ENCODE measurements at regions not wholly inside any gene's neighbourhood (a gene's known extent, or its start where the extent isn't known, plus 50 kb on each side); places are given as distances from the start of the nearest gene placed in this dataset.

- no peak for DNase-seq
Measured at GRCh38 chr12:111035578-111036301, 115.4 kb upstream of the MYL2 start.

DNA sequence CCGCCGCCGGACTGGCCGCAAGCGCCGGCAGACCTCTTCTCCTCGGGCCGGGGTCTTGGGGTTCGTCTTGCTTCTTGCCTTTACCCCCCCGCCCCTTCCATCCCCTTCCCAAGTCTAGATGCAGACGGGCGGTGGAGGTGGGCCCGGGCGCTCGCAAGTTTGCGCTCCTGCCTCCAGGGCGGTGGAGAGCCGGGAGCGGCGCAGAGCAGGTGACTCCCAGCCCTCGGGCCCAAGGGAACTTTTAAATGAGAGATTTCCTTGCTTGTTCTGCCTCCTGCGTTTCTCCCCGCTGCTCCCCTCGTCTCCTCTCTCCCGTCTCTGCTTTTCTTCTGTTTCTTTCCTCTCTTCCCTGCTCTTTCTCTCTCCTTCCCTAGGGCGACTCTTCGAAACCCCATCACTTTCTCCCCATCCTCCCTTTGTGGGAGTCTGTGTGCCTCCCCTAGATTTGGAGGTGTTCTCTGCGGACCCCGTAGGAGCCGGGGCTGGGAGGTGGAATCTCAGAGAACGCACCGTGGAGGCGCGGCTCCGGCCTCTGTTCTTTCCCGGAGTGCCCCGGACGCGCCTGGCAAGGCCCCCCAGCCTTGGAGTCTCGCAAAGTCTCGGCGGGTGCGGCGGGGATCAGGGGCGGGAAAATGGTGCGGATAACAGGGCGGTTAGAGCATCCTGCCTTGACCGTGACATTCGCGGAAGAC, 114.7 kb upstream of the MYL2 start:
- DNase-seq = no peak

DNA sequence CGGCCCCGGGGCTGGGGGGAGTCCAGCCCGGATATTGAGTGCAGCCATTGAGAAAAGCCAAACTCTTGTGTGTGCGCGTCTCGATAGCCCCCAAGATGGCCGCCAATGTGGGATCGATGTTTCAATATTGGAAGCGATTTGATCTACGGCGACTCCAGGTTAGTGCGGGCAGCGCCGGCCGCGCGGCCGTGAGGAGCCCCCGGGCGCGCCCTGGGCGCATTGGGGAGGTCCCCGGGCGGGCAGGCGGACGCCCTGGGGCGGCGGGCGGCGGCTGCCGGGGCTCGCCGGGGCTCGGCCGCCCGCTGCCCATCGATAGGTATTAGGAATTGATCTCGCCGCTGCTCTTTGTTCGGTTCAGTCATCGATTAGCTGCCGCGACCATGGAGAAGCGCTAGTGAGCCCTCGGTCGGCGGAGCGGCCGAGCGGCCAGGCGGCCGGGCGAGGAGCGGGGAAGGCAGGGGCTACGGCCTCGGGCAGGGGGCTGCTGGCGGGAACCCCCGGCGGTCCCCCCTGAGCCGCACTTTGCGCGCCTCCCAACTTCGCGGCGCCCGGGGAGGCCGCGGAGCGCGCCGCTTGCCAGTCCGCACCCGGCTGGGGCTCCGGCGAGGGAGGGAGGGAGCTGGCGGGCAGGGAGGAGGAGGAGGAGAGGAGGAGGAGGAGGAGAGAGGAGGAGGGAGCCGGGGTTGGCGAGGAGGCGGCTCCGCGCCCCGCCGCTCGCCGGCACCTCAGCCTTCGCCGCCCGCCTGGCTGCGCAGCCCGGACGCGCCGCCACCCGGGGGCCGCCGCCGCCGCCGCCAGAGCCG, 113.9 kb upstream of the MYL2 start, which contains the start of gene CUX2:
TSS of gene CUX2 (plus strand) at position 83 of the 803 bp plus-strand sequence.
- no peak for DNase-seq

- DNase-seq = peak; percentile 46
Measured at GRCh38 chr12:111033281-111034082, 113.1 kb upstream of the MYL2 start.

- no peak for DNase-seq
Measured at GRCh38 chr12:111032591-111032919, 112.2 kb upstream of the MYL2 start.

DNA sequence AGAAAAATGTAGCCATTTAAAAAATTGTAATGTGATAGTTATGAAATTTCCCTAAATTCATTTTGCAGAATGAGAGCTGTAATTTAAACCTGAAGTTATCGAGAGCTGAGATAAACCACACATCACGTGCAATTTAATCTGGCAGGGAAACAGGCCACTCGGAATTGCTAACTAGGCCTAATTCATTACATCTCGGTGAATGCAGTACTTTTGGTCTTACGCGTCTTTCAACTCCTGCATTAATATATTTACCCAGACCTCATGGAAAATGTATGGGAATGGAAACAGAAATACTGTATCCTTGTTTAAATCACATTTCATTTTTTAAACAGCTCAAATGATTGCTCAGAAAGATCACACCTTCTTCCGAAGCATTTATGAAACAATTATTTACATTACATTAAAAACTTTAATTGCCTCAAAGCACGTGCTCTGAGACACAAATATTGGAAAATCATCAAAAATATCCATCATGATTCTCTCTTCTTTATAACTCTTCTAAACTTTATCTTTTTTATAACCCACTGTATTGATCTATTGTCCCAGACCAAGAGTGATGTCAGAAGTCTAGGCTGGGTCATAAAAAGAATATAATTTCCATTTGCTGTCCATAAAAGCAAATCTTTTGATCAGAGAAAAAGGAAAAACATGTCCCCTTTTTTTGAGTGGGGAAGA, 111.7 kb upstream of the MYL2 start:
- no peak for DNase-seq

GRCh38 chr12:111030800-111031199, 110.4 kb upstream of the MYL2 start:
- no peak for DNase-seq

- DNase-seq = no peak
Measured at GRCh38 chr12:111029732-111030131, 109.4 kb upstream of the MYL2 start.

DNA sequence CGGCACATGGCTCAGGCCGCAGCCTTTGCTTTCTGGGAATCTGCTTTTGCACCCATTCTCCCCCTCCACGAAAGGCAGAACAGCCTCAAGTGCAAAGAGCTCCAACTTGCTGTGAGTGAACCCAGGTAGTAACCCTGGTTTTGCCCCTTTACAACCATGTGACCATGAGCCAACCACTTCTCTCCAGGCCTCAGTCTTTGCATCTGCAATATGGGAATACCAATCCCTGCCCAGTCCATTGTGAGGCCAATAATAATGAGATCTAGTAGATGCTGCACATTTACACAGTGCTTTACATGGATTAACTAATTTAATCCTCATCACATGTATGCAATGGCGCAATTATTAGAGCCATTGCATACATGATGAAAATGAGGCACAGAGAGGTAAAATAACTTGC, 108.9 kb upstream of the MYL2 start:
- DNase-seq = no peak

GRCh38 chr12:111028830-111029229, 108.5 kb upstream of the MYL2 start:
- DNase-seq = no peak

GRCh38 chr12:111027431-111027830, 107.1 kb upstream of the MYL2 start:
- DNase-seq = no peak

- no peak for DNase-seq
Measured at GRCh38 chr12:111025792-111026430, 105.5 kb upstream of the MYL2 start.

- DNase-seq = no peak
Measured at GRCh38 chr12:111025301-111025700, 104.9 kb upstream of the MYL2 start.

DNA sequence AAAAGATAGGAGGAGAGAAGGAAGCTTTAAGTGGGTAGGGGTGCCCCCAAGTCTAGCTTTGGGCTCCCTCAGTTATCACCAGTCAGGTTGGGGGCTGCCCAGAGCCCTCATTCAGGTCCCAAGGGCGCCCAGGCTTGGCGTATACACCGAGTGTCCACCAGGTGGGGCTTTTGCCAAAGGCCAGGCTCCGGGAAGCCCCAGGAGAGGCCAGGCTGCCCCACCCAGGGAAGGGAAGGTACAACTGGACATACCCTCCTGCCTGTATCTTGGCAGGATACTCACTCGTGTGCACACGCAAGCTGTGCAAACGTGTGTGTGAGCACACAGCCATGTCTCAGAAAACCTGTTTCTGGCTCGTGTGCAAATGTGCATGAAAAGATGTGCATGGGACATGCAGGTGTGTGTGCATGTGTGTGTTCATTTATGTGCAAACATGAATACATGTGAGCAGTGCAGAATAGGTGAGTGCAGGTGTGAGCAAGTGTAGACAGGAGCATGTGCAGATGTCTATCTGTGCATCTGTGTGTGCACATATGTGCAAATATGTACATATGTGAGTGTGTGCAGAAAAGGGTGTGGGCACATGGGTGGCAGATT, 103.9 kb upstream of the MYL2 start:
- peak; percentile 78 for DNase-seq

DNA sequence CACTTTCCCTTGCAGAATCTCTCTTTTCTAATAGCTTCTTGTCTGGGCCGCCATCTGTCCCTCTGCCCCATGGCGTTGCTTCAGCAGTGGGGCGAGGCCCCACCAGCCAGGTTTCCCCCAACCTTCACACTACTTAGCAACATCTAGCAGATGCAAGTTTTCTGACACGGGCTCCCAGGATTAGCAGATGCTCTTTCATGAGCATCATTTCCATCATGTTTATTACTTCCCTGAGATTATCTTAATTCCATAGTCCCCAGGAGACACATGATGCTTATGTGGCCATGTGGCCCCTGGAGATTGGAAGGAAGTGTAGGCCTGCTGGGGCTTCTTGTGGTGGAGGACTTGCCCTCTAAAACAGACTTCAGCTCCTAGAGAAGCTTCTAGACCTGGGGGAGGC, 102.0 kb upstream of the MYL2 start:
- no peak for DNase-seq

DNA sequence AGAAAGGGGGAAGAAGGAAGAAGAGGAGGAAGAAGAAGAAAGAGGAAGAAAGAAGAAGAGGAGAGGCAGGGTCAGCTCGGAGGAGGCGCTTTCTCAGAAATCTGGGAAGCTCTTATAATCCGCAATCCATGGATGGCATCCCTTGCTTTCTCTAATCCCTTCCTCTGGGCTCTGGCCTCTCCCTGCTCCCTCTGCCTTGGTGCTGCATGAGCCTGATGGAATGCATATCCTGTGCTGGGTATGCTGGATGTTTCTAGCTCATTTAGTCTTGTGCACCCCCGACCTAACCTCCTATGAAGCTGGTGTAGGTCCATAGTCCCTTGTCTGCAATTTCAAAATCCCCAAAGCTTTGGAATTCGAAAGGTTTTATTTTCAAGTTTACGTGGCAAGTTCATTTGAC, 94.2 kb upstream of the MYL2 start:
- DNase-seq = no peak

GRCh38 chr12:111012918-111013317, 92.5 kb upstream of the MYL2 start:
- DNase-seq = no peak

DNA sequence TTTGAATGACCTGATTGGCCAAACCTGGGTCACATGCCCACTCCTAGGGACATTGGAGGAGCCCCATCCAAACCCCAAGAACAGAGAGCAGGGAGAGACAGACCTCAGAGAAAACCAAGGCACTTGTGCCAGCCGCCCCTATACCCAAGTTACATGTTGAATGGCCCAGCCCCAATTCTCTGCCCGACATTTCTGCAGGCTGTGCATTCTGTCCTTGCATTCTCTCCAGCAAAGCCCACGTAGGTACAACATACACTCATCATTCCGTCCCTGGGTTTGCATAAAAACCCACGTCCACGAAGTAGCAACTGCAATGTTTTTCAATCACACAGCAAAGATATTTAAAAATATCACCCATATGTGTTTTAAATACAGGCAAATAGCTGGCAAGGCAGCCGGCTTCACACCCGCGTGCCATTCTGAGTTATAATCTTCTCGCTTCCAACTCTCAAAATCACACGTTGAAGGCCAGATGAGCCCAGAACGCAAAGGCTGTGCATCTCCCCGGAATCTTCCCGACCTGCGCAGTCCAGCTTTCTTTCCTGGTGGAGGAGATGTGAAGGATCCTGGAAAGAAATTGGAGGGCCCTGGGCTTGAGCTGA, 91.7 kb upstream of the MYL2 start:
- no peak for DNase-seq

DNA sequence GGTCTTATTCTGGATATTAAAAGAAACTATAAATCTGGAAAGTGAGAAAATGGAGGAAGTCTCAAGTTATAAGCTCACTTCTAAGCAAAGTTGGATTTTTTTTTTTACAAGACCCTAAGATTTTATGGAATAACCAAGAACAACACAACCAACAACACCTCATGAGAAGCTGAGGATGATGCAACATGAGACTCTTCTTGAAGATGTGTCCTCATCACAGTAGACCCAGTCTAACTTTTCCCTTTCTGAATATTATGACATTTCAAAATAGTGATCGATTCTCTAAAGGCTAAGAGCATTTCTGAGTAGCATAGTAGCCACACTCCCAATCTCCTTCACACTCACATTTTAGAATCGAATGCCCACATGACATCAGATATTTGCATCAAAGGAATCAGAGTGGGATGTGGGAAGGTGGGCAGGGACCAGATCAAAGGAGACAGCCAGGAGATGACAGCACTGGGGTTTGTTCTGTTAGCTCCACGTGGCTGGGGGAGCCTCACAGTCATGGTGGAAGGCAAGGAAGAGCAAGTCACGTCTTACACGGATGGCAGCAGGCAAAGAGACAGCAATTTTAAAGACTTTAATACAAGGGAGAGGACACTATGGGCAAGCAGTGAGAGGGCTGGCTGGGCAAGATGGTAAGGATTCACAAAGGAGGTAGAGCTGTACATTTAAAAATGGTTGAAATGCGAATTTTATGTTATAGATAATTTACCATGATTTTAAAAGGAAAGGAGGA, 90.7 kb upstream of the MYL2 start:
- no peak for DNase-seq

- no peak for DNase-seq
Measured at GRCh38 chr12:111010061-111010460, 89.7 kb upstream of the MYL2 start.

Data from stimulated activated CD8-positive, alpha-beta memory T cell treated with anti-CD3 and anti-CD28 coated beads, Interleukin-4, amount 100 ng/mL, for 48 hours (primary cell).